K562 (cell line): ENCODE measurements at regions not wholly inside any gene's neighbourhood (a gene's known extent, or its start where the extent isn't known, plus 50 kb on each side); places are given as distances from the start of the nearest gene placed in this dataset.
"Not testable (repeated sequence)": the region's sequence is repeated elsewhere in the genome, so short reads cannot be mapped to it uniquely, and the experiment has no call there.

ENCODE experiments used
- ATF4 ChIP-seq: fragments of 450-650 bp; formaldehyde crosslinking; IDR thresholded peaks from 2 replicates; pipeline ENCODE4 v1.4.0; 2022; ENCODE audit warnings: mild to moderate bottlenecking, moderate library complexity
- BACH1 ChIP-seq: fragments of 200-800 bp; sonication (Bioruptor generic); IDR thresholded peaks from 2 replicates; pipeline ENCODE4 v1.6.1; 2016; ENCODE audit warnings: missing genetic modification characterization, missing compliant biosample characterization
- BCL6 ChIP-seq: fragments of 250-450 bp; sonication (Bioruptor Pico); IDR thresholded peaks from 2 replicates; pipeline ENCODE4 v1.4.0; 2020
- CEBPG ChIP-seq, 3 experiments: fragments of 200-800 bp in 1 of 3; sonication (Bioruptor generic) in 1 of 3; sonication (generic) in 1 of 3; formaldehyde crosslinking in 1 of 3; IDR thresholded peaks in 2 of 3; conservative IDR thresholded peaks in 1 of 3; 2 replicates each; pipeline versions ENCODE4 v1.6.1 to v1.8.0; 2016 to 2022; ENCODE audit warnings: missing compliant biosample characterization in 2 of 3, missing genetic modification characterization in 2 of 3, mild to moderate bottlenecking in 1 of 3, missing genetic modification reagents in 1 of 3
- CTCF ChIP-seq, 3 experiments: IDR thresholded peaks in 2 of 3; conservative IDR thresholded peaks in 1 of 3; 2 replicates each; pipeline ENCODE4 v1.5.1; 2011 to 2012; ENCODE audit warnings: low read length in 3 of 3, mild to moderate bottlenecking in 3 of 3, control low read depth in 2 of 3, improper control_type of control experiment in 1 of 3, inconsistent platforms in 1 of 3, low read depth in 1 of 3, mixed read lengths in 1 of 3, moderate library complexity in 1 of 3; ENCODE audit not compliant: insufficient read depth in 2 of 3
- FOXM1 ChIP-seq, 2 experiments: fragments of 450-650 bp in 1 of 2; sonication (generic) in 1 of 2; formaldehyde crosslinking in 1 of 2; IDR thresholded peaks; 2 replicates each; pipeline versions ENCODE4 v1.6.1 to v1.9.0; 2017 to 2022; ENCODE audit warnings: low read depth in 2 of 2, mild to moderate bottlenecking in 2 of 2, missing genetic modification reagents in 1 of 2, moderate library complexity in 1 of 2
- GABPA ChIP-seq: fragments of 200-800 bp; sonication (Bioruptor generic); conservative IDR thresholded peaks from 2 replicates; pipeline ENCODE4 v1.6.1; 2016; ENCODE audit warnings: low read depth, missing genetic modification characterization, missing compliant biosample characterization
- MAFF ChIP-seq: IDR thresholded peaks from 2 replicates; pipeline ENCODE4 v1.6.1; 2012; ENCODE audit warnings: low read length, improper control_type of control experiment
- POLR2A ChIP-seq: fragments of 450-650 bp; conservative IDR thresholded peaks from 2 replicates; pipeline ENCODE4 v1.6.1; 2016
- POU5F1 ChIP-seq: fragments of 150-350 bp; IDR thresholded peaks from 2 replicates; pipeline ENCODE4 v1.6.1; 2014; ENCODE audit warnings: borderline replicate concordance, low read length, low read depth, mild to moderate bottlenecking; ENCODE audit not compliant: partially characterized antibody
- RAD21 ChIP-seq, 2 experiments: fragments of 250-450 bp in 1 of 2; fragments of 450-650 bp in 1 of 2; sonication (Bioruptor Pico) in 1 of 2; formaldehyde crosslinking in 1 of 2; IDR thresholded peaks in 1 of 2; conservative IDR thresholded peaks in 1 of 2; 2 replicates each; pipeline versions ENCODE4 v1.4.0 to v1.8.0; 2020 to 2022; ENCODE audit warnings: mild to moderate bottlenecking in 2 of 2, moderate library complexity in 1 of 2
- RBM25 ChIP-seq: fragments of 200-400 bp; formaldehyde crosslinking; IDR thresholded peaks from 2 replicates; pipeline ENCODE4 v1.6.1; 2018; ENCODE audit warnings: low read length, low read depth, moderate library complexity; ENCODE audit not compliant: severe bottlenecking
- ZBTB8A ChIP-seq: fragments of 450-650 bp; IDR thresholded peaks from 2 replicates; pipeline ENCODE4 v1.6.1; 2018; ENCODE audit warnings: mild to moderate bottlenecking, moderate library complexity; ENCODE audit not compliant: partially characterized antibody
- ZNF561 ChIP-seq: fragments of 450-650 bp; formaldehyde crosslinking; conservative IDR thresholded peaks from 2 replicates; pipeline ENCODE4 v1.4.0; 2020; ENCODE audit warnings: mild to moderate bottlenecking, moderate library complexity

- not testable (repeated sequence) for TF ChIP-seq POU5F1; POLR2A; CTCF (IDR thresholded peaks at IDR 0.05 in 2 of 3, conservative IDR thresholded peaks at IDR 0.05 in 1 of 3; ENCODE audit: insufficient read depth in 2 of 3, low read depth in 1 of 3, low read length in 3 of 3); BCL6 (CRISPR knock-in tag); RBM25; ATF4 (CRISPR knock-in tag); BACH1 (tag); GABPA (tag); ZBTB8A; ZNF561 (CRISPR knock-in tag); MAFF; CEBPG (CRISPR knock-in tag; IDR thresholded peaks at IDR 0.05); CEBPG (tag; conservative IDR thresholded peaks at IDR 0.05 in 1 of 2, IDR thresholded peaks at IDR 0.05 in 1 of 2); FOXM1 (IDR thresholded peaks at IDR 0.05; ENCODE audit: low read depth); FOXM1 (CRISPR knock-in tag; IDR thresholded peaks at IDR 0.05; ENCODE audit: low read depth); RAD21 (CRISPR knock-in tag; conservative IDR thresholded peaks at IDR 0.05 in 1 of 2, IDR thresholded peaks at IDR 0.05 in 1 of 2)
Observed at GRCh38 chr9:110032532-110032931, 175.4 kb downstream of the C9orf152 start.
